ENCODE measurements at regions not wholly inside any gene's neighbourhood (a gene's known extent, or its start where the extent isn't known, plus 50 kb on each side); places are given as distances from the start of the nearest gene placed in this dataset.

DNA sequence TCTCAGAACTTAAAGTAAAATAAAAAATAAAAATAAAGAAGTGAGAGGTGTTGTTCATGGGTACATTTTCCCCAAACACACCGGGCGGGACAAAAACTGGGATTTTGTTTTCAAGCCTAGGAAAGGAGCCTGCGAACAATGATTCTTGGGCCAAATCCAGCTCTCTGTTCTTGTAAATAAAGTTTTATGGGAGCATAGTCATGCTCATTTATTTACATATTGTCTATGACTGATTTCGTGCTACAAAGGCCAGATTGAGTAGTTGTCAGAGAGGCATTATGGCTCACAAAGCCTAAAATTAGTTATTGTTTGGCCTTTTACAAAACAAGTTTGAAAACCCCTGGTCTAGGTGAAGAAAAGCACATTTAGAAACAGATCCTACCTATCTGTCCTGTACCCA is 821.0 kb upstream of the GRAMD2B start:
- Histone ChIP-seq H3K9me3 (ENCODE audit: control insufficient read depth, low read length) (no peaks in the 10 kb centered on the region), H3K9ac (ENCODE audit: extremely low read depth, low read length, poor library complexity, severe bottlenecking) (no peak overlapping the region), H3K4me3 (ENCODE audit: low read length) (no peak overlapping the region), H3K4me1 (ENCODE audit: control insufficient read depth, insufficient read depth, low read length) (no peaks in the 10 kb centered on the region), H3K36me3 (ENCODE audit: control insufficient read depth, insufficient read depth, low read length) (no peaks in the 10 kb centered on the region), H3K27ac (ENCODE audit: low read depth, low read length) (no peak overlapping the region), H3K27me3 (ENCODE audit: control insufficient read depth, insufficient read depth, low read length, poor library complexity, severe bottlenecking) (no peaks in the 10 kb centered on the region)
- Mint-ChIP-seq H3K27ac (no peak overlapping the region), H3K36me3 (ENCODE audit: low read depth) (no peaks in the 10 kb centered on the region), H3K27me3 (ENCODE audit: insufficient read depth) (no peaks in the 10 kb centered on the region), H3K4me3 (no peak overlapping the region), H3K9me3 (peaks cover 6% of the 10 kb centered on the region), H3K4me1 (peaks cover 5% of the 10 kb centered on the region)
- TF ChIP-seq, protein P1, sequence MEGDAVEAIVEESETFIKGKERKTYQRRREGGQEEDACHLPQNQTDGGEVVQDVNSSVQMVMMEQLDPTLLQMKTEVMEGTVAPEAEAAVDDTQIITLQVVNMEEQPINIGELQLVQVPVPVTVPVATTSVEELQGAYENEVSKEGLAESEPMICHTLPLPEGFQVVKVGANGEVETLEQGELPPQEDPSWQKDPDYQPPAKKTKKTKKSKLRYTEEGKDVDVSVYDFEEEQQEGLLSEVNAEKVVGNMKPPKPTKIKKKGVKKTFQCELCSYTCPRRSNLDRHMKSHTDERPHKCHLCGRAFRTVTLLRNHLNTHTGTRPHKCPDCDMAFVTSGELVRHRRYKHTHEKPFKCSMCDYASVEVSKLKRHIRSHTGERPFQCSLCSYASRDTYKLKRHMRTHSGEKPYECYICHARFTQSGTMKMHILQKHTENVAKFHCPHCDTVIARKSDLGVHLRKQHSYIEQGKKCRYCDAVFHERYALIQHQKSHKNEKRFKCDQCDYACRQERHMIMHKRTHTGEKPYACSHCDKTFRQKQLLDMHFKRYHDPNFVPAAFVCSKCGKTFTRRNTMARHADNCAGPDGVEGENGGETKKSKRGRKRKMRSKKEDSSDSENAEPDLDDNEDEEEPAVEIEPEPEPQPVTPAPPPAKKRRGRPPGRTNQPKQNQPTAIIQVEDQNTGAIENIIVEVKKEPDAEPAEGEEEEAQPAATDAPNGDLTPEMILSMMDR (conservative IDR thresholded peaks at IDR 0.05) = no peak
- WGBS, 2 experiments (ENCODE audit: insufficient coverage in 1 of 2, insufficient read length in 1 of 2) = 94 to 97% methylated on average over 4 of the region's 4 CpGs
- no peak for DNase-seq

DNA sequence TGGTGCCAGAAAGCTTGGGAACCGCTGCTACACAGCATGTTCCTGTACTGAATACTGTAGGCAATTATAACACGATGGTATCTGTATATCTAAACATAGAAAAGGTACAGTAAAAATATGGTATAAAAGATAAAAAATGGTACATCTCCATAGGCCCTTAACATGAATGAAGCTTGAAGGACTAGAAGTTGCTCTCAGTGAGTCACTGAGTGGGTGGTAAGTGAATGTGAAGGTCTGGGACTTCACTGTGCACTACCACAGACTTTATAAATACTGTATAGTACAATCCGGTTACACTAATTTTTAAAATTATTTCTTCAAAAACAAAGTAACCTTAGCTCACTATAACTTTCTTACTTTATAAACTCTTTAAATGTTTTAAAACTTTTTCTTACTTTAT is 819.9 kb upstream of the GRAMD2B start:
- Mint-ChIP-seq H3K4me1 (peaks cover 5% of the 10 kb centered on the region), H3K27ac (no peak overlapping the region), H3K9me3 (peaks cover 6% of the 10 kb centered on the region), H3K36me3 (ENCODE audit: low read depth) (no peaks in the 10 kb centered on the region), H3K27me3 (ENCODE audit: insufficient read depth) (no peaks in the 10 kb centered on the region), H3K4me3 (no peak overlapping the region)
- 94 to 100% methylated on average over 1 to 3 of the region's 3 CpGs for WGBS, 2 experiments (ENCODE audit: insufficient coverage in 1 of 2, insufficient read length in 1 of 2)
- Histone ChIP-seq H3K4me1 (ENCODE audit: control insufficient read depth, insufficient read depth, low read length) (no peaks in the 10 kb centered on the region), H3K27me3 (ENCODE audit: control insufficient read depth, insufficient read depth, low read length, poor library complexity, severe bottlenecking) (no peaks in the 10 kb centered on the region), H3K9me3 (ENCODE audit: control insufficient read depth, low read length) (no peaks in the 10 kb centered on the region), H3K27ac (ENCODE audit: low read depth, low read length) (no peak overlapping the region), H3K36me3 (ENCODE audit: control insufficient read depth, insufficient read depth, low read length) (no peaks in the 10 kb centered on the region), H3K4me3 (ENCODE audit: low read length) (no peak overlapping the region), H3K9ac (ENCODE audit: extremely low read depth, low read length, poor library complexity, severe bottlenecking) (no peak overlapping the region)
- DNase-seq = no peak
- TF ChIP-seq, protein P1 (conservative IDR thresholded peaks at IDR 0.05) = no peak

DNA sequence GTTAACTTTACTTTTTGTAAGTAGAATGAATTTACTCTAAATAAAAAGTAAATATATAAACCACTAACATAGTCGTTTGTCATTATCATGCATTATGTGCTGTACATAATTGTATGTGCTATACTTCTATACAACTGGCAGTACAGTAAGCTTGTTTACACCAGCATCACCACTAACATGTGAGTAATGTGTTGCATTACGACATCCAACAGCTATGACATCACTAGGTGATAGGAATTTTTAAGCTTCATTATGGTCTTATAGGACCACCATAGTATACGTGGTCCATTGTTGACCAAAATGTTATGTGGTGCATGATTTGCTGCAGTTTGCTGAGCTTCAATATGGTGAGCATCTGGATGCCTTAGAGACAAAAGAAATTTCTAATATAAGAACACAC is 819.1 kb upstream of the GRAMD2B start:
- Histone ChIP-seq H3K36me3 (ENCODE audit: control insufficient read depth, insufficient read depth, low read length) (no peaks in the 10 kb centered on the region), H3K9me3 (ENCODE audit: control insufficient read depth, low read length) (no peaks in the 10 kb centered on the region), H3K27me3 (ENCODE audit: control insufficient read depth, insufficient read depth, low read length, poor library complexity, severe bottlenecking) (no peaks in the 10 kb centered on the region), H3K4me1 (ENCODE audit: control insufficient read depth, insufficient read depth, low read length) (no peaks in the 10 kb centered on the region), H3K9ac (ENCODE audit: extremely low read depth, low read length, poor library complexity, severe bottlenecking) (no peak overlapping the region), H3K4me3 (ENCODE audit: low read length) (no peak overlapping the region), H3K27ac (ENCODE audit: low read depth, low read length) (no peak overlapping the region)
- H3K36me3 Mint-ChIP-seq (ENCODE audit: low read depth) = no peaks in the 10 kb centered on the region
- TF ChIP-seq, protein P1 (conservative IDR thresholded peaks at IDR 0.05) = no peak
- no peak overlapping the region for H3K27ac Mint-ChIP-seq
- no peak overlapping the region for H3K4me3 Mint-ChIP-seq
- H3K9me3 Mint-ChIP-seq = peaks cover 6% of the 10 kb centered on the region
- no peak for DNase-seq
- WGBS, 2 experiments (ENCODE audit: insufficient coverage in 1 of 2, insufficient read length in 1 of 2) = 94 to 100% methylated on average over 1 to 3 of the region's 3 CpGs
- peaks cover 5% of the 10 kb centered on the region for H3K4me1 Mint-ChIP-seq
- no peaks in the 10 kb centered on the region for H3K27me3 Mint-ChIP-seq (ENCODE audit: insufficient read depth)
